ENCODE measurements at regions not wholly inside any gene's neighbourhood (a gene's known extent, or its start where the extent isn't known, plus 50 kb on each side); places are given as distances from the start of the nearest gene placed in this dataset.

DNA sequence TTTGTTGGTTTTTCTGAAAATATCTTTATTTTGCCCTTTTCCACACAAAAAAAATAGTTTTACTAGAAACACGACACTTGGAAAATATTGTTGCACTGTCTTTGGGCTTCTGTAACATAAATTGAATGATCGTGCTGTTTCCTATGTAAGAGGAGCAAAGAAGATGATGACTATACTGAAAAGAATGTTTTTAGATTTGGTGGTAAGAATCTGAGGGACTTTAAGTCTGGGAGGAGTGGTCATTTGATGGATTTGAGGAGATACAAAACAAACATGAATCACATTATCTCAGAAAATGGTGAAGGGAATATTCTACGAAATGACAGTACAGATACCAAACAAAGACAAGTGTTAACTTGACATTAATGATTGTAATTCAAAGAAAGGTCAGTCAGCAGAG lies 328.8 kb downstream of the ADAM29 start:
- H3K27me3 Mint-ChIP-seq (ENCODE audit: insufficient read depth, low read depth, poor library complexity): no peaks in the 10 kb centered on the region
- H4K20me1 ChIP-seq (replicated peaks; ENCODE audit: insufficient read depth): no peaks in the 10 kb centered on the region
- no peak overlapping the region for H3K4me3 ChIP-seq
- no peak overlapping the region for H3K4me2 ChIP-seq
- H3K27ac ChIP-seq (ENCODE audit: low read depth): no peak overlapping the region
- H3K4me1 Mint-ChIP-seq: peaks cover 3% of the 10 kb centered on the region; the same call in 1 of the 3 replicates
- TF ChIP-seq, protein P1, sequence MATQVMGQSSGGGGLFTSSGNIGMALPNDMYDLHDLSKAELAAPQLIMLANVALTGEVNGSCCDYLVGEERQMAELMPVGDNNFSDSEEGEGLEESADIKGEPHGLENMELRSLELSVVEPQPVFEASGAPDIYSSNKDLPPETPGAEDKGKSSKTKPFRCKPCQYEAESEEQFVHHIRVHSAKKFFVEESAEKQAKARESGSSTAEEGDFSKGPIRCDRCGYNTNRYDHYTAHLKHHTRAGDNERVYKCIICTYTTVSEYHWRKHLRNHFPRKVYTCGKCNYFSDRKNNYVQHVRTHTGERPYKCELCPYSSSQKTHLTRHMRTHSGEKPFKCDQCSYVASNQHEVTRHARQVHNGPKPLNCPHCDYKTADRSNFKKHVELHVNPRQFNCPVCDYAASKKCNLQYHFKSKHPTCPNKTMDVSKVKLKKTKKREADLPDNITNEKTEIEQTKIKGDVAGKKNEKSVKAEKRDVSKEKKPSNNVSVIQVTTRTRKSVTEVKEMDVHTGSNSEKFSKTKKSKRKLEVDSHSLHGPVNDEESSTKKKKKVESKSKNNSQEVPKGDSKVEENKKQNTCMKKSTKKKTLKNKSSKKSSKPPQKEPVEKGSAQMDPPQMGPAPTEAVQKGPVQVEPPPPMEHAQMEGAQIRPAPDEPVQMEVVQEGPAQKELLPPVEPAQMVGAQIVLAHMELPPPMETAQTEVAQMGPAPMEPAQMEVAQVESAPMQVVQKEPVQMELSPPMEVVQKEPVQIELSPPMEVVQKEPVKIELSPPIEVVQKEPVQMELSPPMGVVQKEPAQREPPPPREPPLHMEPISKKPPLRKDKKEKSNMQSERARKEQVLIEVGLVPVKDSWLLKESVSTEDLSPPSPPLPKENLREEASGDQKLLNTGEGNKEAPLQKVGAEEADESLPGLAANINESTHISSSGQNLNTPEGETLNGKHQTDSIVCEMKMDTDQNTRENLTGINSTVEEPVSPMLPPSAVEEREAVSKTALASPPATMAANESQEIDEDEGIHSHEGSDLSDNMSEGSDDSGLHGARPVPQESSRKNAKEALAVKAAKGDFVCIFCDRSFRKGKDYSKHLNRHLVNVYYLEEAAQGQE (IDR thresholded peaks at IDR 0.05; ENCODE audit: unreplicated experiment): no peak
- TF ChIP-seq EZH2 (IDR thresholded peaks at IDR 0.05; ENCODE audit: low read depth, unreplicated experiment) (no peak), NANOG (IDR thresholded peaks at IDR 0.05; ENCODE audit: borderline replicate concordance) (no peak), JUNB (IDR thresholded peaks at IDR 0.05; ENCODE audit: unreplicated experiment) (no peak), CREB1 (CRISPR knock-in tag; IDR thresholded peaks at IDR 0.05; ENCODE audit: low read depth) (no peak), POLR2AphosphoS5 (IDR thresholded peaks at IDR 0.05; ENCODE audit: low read depth) (no peak), ZNF331 (CRISPR knock-in tag; IDR thresholded peaks at IDR 0.05; ENCODE audit: low read depth) (no peak), EZH2phosphoT487 (IDR thresholded peaks at IDR 0.05; ENCODE audit: unreplicated experiment) (no peak), ZNF114 (CRISPR knock-in tag; IDR thresholded peaks at IDR 0.05) (no peak), STAT1 (IDR thresholded peaks at IDR 0.05; ENCODE audit: unreplicated experiment) (no peak)
- TF ChIP-seq, protein P2, sequence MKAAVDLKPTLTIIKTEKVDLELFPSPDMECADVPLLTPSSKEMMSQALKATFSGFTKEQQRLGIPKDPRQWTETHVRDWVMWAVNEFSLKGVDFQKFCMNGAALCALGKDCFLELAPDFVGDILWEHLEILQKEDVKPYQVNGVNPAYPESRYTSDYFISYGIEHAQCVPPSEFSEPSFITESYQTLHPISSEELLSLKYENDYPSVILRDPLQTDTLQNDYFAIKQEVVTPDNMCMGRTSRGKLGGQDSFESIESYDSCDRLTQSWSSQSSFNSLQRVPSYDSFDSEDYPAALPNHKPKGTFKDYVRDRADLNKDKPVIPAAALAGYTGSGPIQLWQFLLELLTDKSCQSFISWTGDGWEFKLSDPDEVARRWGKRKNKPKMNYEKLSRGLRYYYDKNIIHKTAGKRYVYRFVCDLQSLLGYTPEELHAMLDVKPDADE (IDR thresholded peaks at IDR 0.05): no peak
- TF ChIP-seq, protein P3, sequence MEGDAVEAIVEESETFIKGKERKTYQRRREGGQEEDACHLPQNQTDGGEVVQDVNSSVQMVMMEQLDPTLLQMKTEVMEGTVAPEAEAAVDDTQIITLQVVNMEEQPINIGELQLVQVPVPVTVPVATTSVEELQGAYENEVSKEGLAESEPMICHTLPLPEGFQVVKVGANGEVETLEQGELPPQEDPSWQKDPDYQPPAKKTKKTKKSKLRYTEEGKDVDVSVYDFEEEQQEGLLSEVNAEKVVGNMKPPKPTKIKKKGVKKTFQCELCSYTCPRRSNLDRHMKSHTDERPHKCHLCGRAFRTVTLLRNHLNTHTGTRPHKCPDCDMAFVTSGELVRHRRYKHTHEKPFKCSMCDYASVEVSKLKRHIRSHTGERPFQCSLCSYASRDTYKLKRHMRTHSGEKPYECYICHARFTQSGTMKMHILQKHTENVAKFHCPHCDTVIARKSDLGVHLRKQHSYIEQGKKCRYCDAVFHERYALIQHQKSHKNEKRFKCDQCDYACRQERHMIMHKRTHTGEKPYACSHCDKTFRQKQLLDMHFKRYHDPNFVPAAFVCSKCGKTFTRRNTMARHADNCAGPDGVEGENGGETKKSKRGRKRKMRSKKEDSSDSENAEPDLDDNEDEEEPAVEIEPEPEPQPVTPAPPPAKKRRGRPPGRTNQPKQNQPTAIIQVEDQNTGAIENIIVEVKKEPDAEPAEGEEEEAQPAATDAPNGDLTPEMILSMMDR (conservative IDR thresholded peaks at IDR 0.05; ENCODE audit: low read depth in 2 of 2): no peak
- TF ChIP-seq, protein P4, sequence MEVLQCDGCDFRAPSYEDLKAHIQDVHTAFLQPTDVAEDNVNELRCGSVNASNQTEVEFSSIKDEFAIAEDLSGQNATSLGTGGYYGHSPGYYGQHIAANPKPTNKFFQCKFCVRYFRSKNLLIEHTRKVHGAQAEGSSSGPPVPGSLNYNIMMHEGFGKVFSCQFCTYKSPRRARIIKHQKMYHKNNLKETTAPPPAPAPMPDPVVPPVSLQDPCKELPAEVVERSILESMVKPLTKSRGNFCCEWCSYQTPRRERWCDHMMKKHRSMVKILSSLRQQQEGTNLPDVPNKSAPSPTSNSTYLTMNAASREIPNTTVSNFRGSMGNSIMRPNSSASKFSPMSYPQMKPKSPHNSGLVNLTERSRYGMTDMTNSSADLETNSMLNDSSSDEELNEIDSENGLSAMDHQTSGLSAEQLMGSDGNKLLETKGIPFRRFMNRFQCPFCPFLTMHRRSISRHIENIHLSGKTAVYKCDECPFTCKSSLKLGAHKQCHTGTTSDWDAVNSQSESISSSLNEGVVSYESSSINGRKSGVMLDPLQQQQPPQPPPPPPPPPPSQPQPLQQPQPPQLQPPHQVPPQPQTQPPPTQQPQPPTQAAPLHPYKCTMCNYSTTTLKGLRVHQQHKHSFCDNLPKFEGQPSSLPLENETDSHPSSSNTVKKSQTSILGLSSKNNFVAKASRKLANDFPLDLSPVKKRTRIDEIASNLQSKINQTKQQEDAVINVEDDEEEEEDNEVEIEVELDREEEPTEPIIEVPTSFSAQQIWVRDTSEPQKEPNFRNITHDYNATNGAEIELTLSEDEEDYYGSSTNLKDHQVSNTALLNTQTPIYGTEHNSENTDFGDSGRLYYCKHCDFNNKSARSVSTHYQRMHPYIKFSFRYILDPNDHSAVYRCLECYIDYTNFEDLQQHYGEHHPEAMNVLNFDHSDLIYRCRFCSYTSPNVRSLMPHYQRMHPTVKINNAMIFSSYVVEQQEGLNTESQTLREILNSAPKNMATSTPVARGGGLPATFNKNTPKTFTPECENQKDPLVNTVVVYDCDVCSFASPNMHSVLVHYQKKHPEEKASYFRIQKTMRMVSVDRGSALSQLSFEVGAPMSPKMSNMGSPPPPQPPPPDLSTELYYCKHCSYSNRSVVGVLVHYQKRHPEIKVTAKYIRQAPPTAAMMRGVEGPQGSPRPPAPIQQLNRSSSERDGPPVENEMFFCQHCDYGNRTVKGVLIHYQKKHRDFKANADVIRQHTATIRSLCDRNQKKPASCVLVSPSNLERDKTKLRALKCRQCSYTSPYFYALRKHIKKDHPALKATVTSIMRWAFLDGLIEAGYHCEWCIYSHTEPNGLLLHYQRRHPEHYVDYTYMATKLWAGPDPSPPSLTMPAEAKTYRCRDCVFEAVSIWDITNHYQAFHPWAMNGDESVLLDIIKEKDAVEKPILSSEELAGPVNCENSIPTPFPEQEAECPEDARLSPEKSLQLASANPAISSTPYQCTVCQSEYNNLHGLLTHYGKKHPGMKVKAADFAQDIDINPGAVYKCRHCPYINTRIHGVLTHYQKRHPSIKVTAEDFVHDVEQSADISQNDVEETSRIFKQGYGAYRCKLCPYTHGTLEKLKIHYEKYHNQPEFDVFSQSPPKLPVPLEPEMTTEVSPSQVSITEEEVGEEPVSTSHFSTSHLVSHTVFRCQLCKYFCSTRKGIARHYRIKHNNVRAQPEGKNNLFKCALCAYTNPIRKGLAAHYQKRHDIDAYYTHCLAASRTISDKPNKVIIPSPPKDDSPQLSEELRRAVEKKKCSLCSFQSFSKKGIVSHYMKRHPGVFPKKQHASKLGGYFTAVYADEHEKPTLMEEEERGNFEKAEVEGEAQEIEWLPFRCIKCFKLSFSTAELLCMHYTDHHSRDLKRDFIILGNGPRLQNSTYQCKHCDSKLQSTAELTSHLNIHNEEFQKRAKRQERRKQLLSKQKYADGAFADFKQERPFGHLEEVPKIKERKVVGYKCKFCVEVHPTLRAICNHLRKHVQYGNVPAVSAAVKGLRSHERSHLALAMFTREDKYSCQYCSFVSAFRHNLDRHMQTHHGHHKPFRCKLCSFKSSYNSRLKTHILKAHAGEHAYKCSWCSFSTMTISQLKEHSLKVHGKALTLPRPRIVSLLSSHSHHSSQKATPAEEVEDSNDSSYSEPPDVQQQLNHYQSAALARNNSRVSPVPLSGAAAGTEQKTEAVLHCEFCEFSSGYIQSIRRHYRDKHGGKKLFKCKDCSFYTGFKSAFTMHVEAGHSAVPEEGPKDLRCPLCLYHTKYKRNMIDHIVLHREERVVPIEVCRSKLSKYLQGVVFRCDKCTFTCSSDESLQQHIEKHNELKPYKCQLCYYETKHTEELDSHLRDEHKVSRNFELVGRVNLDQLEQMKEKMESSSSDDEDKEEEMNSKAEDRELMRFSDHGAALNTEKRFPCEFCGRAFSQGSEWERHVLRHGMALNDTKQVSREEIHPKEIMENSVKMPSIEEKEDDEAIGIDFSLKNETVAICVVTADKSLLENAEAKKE (CRISPR knock-in tag; IDR thresholded peaks at IDR 0.05): no peak
- H3K36me3 ChIP-seq (ENCODE audit: insufficient read depth): no peaks in the 10 kb centered on the region
- no peaks in the 10 kb centered on the region for H3K79me2 ChIP-seq (replicated peaks; ENCODE audit: insufficient read depth)
- H3K4me3 Mint-ChIP-seq: no peak overlapping the region
- no peak overlapping the region for H2AFZ ChIP-seq
- no peak for ATAC-seq
- no peaks in the 10 kb centered on the region for H3K27me3 ChIP-seq (ENCODE audit: insufficient read depth)
- H3K9me2 ChIP-seq (ENCODE audit: insufficient read depth): no peaks in the 10 kb centered on the region
- H3K27ac Mint-ChIP-seq: no peak overlapping the region
- H3K36me3 Mint-ChIP-seq (ENCODE audit: low read depth): no peaks in the 10 kb centered on the region
- no peak for DNase-seq (ENCODE audit: low spot score)
- no peaks in the 10 kb centered on the region for H3F3A ChIP-seq (replicated peaks; ENCODE audit: low read depth)
- peaks cover 4% of the 10 kb centered on the region; the same call in 2 of the 3 replicates for H3K9me3 Mint-ChIP-seq
- H3K4me1 ChIP-seq (ENCODE audit: insufficient read depth): no peaks in the 10 kb centered on the region

Measured in GM23338 (cell line).